Hepatocyte (in vitro differentiated cells): ENCODE measurements at regions not wholly inside any gene's neighbourhood (a gene's known extent, or its start where the extent isn't known, plus 50 kb on each side); places are given as distances from the start of the nearest gene placed in this dataset.

Experiments used
- CTCF ChIP-seq: fragments of 200-600 bp; sonication (generic); IDR thresholded peaks from 2 replicates; pipeline ENCODE4 v1.5.1; 2016; ENCODE audit warnings: antibody characterized with exemption, mild to moderate bottlenecking; ENCODE audit not compliant: poor library complexity
- EZH2 ChIP-seq: fragments of 200-600 bp; sonication (generic); IDR thresholded peaks from 2 replicates; pipeline ENCODE4 v1.6.1; 2016; ENCODE audit warnings: antibody characterized with exemption, mild to moderate bottlenecking, borderline replicate concordance

GRCh38 chr3:88535563-88535962 lies 385.8 kb downstream of the C3orf38 start:
- TF ChIP-seq CTCF (no peak), EZH2 (no peak)
